Adrenal gland (tissue), 5 donors: ENCODE measurements at regions not wholly inside any gene's neighbourhood (a gene's known extent, or its start where the extent isn't known, plus 50 kb on each side); places are given as distances from the start of the nearest gene placed in this dataset.

Source experiments
- POLR2A ChIP-seq, 2 donors: fragments of 450-650 bp; IDR thresholded peaks; one replicate each; pipeline ENCODE4 v1.6.1; 2017; ENCODE audit warnings: antibody characterized with exemption in 2 of 2, mild to moderate bottlenecking in 2 of 2, moderate library complexity in 1 of 2
- TF ChIP-seq, protein P1 (sequence below), 6 experiments: fragments of 450-650 bp in 4 of 6; fragments of 200-600 bp in 2 of 6; sonication (generic) in 1 of 6; IDR thresholded peaks; 1 replicate in 5 of 6; 2 replicates in 1 of 6; pipeline versions ENCODE4 v1.5.1 to v1.8.0; 2016 to 2021; ENCODE audit warnings: antibody characterized with exemption in 6 of 6, mild to moderate bottlenecking in 2 of 6, moderate library complexity in 1 of 6
- donor health status: DM: no; HTN: no; CAD: no.

DNA sequence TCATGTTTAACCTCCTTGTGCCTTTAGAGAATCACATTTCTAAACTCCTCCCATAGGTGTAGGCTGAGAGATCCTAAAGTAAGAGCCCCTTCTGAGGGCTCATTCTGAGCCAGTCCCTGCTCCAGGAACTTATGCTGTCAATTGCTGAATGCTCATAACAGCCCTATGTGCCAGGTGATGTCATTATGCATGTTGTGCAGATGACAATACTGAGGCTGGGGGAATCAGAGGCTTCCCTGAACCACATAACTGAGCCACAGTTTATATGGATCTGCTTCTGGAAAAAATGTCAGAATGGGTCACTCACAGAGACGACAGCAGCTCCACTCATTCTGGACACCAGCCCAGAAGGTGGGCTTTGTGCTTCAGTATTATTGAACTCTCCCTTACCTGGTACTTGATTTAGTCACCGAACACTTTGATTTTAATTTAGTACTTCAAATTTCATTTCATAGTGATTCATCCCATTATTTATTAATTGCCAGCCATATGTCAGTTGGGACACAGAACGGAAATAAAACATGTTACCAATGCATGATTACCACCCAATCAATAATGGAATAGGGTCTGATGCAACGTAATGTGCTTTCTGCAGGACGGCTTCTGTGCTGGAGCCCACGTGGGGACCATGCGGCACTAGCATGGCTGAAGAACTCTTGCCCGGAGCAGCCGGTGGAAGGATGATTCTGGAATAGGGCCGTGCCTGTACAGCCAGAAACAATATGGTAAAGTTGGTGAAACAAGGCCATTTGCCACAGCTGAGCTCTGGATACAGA lies 406.3 kb downstream of the IRX1 start:
- TF ChIP-seq, protein P1, sequence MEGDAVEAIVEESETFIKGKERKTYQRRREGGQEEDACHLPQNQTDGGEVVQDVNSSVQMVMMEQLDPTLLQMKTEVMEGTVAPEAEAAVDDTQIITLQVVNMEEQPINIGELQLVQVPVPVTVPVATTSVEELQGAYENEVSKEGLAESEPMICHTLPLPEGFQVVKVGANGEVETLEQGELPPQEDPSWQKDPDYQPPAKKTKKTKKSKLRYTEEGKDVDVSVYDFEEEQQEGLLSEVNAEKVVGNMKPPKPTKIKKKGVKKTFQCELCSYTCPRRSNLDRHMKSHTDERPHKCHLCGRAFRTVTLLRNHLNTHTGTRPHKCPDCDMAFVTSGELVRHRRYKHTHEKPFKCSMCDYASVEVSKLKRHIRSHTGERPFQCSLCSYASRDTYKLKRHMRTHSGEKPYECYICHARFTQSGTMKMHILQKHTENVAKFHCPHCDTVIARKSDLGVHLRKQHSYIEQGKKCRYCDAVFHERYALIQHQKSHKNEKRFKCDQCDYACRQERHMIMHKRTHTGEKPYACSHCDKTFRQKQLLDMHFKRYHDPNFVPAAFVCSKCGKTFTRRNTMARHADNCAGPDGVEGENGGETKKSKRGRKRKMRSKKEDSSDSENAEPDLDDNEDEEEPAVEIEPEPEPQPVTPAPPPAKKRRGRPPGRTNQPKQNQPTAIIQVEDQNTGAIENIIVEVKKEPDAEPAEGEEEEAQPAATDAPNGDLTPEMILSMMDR (IDR thresholded peaks at IDR 0.05): no peak
- no peak for TF ChIP-seq POLR2A (IDR thresholded peaks at IDR 0.05)
